IPS-NIHi7 (cell line): ENCODE measurements at regions not wholly inside any gene's neighbourhood (a gene's known extent, or its start where the extent isn't known, plus 50 kb on each side); places are given as distances from the start of the nearest gene placed in this dataset.
"Not testable (repeated sequence)": the region's sequence is repeated elsewhere in the genome, so short reads cannot be mapped to it uniquely, and the experiment has no call there.

Source experiments
- DNase-seq: peaks from one replicate; pipeline ENCODE4 v3.0.0; 2012; ENCODE audit warnings: mixed read lengths; ENCODE audit errors: extremely low spot score

GRCh38 chrX:64853424-64853823 lies 122.8 kb downstream of the ZC4H2 start:
- DNase-seq: no peak

- no peak for DNase-seq
Measured at GRCh38 chrX:64850371-64851082, 125.7 kb downstream of the ZC4H2 start.

DNA sequence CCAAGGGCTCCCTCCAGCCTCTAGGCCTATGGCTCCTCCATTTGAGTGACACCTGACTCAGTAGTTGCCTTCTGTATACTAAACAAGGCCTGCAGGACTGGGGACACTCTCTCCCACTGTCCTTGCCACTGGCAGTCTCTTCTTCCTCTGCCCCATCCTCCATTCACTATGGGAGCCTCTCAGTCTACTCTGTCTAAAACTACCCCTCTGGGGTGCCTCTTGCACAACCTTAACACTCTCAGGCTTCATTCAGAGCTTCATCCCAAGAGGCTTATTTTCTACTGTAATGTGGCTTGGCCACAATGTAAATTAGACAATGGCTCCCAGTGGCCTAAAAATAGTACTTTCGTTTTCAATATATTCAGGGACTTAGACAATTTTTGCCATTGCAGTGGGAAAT lies 133.0 kb downstream of the ZC4H2 start:
- no peak for DNase-seq

GRCh38 chrX:64842492-64842891 lies 133.8 kb downstream of the ZC4H2 start:
- DNase-seq: no peak

GRCh38 chrX:64805683-64806082 lies 170.6 kb downstream of the ZC4H2 start:
- DNase-seq: no peak

- DNase-seq: peak; percentile 27
Measured at GRCh38 chrX:64792598-64793337, 183.5 kb downstream of the ZC4H2 start.

- DNase-seq: no peak
Measured at GRCh38 chrX:64782923-64783322, 193.3 kb downstream of the ZC4H2 start.

DNA sequence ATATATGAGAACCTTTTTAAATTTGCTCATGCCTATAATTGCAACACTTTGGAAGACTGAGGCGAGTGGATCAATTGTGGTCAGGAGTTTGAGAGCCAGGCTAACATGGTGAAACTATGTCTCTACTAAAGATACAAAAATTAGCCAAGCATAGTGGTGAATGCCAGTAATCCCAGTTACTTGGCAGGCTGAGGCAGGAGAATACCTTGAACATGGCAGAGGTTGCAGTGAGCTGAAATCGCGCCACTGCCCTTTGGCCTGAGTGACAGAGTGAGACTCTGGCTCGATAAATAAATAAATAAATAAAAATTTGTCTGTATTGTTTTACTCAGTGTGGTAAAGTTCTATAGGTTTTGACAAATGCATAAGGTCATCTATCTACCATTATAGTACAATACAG lies 218.2 kb downstream of the ZC4H2 start:
- no peak for DNase-seq

DNA sequence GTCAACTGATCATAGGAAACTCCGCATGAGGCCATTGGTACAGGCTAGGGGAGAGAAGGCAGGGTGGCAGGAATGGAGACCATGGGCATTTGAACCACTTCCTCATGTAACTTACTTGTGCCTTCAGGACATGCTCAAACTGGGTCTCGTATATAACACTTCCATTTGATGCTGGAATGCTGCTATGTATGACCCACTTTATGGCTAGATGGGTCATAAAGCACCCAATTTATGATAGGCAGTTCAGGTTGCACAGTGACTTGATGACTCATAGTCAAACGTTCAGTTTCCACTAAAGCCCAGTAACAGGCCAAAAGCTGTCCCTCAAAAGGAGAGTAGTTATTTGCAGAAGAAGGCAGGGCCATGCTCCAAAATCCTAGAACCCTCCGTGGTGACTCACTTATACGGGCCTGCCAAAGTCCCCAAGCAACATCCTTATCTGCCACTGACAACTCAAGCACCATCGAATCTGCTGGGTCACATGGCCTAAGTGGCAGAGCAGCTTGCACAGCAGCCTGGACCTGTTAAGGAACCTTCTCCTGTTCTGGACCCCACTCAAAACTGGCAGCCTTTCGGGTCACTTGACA lies 236.4 kb downstream of the ZC4H2 start:
- no peak for DNase-seq

DNA sequence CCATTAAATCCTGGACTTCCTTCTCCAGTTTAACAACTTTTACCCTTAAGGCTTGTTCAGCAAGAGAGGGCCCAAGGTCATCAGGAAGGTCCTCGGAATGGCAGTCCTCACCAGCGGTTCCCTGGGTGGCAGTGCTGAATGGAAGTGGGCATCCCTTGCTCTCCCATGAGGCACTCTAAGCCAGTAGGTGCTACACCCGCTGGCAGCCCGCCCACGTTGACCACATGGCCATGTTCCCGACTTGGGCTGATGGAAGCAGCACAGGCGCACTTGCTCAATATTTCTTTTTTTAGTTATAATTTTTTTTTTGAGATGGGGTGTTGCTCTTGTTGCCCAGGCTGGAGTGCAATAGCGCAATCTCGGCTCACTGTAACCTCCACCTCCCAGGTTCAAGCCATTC lies 277.9 kb downstream of the ZC4H2 start:
- DNase-seq: no peak

- DNase-seq: not testable (repeated sequence)
Measured at GRCh38 chrX:64695372-64695771, 280.9 kb downstream of the ZC4H2 start.

DNA sequence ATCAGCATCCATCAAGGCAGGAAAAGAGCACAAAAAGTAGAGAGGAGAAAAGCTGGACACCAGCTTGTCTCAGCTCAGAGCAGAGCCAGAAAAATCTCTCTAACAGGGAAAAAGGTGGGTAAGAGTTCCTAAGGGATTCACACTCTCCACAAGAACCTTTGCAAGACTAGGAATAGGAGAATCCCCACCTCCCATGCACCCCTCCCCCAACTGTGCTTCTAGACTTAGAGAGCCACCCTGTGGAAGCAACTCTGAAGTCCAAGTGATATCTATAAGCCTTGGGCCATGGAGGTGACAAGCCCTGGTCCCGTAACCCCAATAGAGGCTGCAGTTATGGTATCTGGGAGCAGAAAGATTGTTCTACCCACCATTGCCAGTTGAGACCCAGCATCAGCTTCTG lies 267.6 kb upstream of the MTMR8 start:
- DNase-seq: no peak

DNA sequence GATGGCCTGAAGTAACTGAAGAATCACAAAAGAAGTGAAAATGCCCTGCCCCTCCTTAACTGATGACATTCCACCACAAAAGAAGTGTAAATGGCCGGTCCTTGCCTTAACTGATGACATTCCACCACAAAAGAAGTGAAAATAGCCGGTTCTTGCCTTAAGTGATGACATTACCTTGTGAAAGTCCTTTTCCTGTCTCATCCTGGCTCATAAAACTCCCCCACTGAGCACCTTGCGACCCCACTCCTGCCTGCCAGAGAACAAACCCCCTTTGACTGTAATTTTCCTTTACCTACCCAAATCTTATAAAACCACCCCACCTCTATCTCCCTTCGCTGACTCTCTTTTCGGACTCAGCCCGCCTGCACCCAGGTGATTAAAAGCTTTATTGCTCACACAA lies 262.0 kb upstream of the MTMR8 start:
- not testable (repeated sequence) for DNase-seq

GRCh38 chrX:64642482-64642881 lies 247.2 kb upstream of the MTMR8 start:
- no peak for DNase-seq
